ENCODE measurements at regions not wholly inside any gene's neighbourhood (a gene's known extent, or its start where the extent isn't known, plus 50 kb on each side); places are given as distances from the start of the nearest gene placed in this dataset.

GRCh38 chr2:163173591-163173990 is 335.0 kb upstream of the KCNH7 start:
- no peak for TF ChIP-seq CTCF (IDR thresholded peaks at IDR 0.05)
- TF ChIP-seq POLR2A (IDR thresholded peaks at IDR 0.05): no peak
